ENCODE measurements at regions not wholly inside any gene's neighbourhood (a gene's known extent, or its start where the extent isn't known, plus 50 kb on each side); places are given as distances from the start of the nearest gene placed in this dataset.
"Not testable (repeated sequence)": the region's sequence is repeated elsewhere in the genome, so short reads cannot be mapped to it uniquely, and the experiment has no call there.

GRCh38 chr3:190192087-190192486, 71.4 kb upstream of the P3H2 start:
- DNase-seq = no peak

DNA sequence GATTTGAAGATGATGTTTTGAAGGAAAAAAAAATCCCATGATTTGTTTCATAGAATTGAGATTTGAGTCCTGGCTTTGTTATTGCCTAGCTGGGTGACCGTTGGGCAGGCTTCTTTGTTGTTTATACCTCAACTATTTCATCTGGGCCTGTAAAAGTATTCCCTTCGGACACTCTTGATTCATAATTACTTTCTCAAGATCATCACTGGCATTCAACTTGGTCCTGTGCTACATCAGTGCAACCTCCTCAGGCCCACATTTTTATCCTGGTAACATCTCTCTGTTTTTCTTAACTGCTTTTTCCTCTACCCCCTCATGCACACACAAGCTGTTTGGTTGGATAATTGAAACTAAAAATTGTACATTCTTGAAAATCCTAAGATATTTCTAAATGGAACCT, 67.5 kb upstream of the P3H2 start:
- DNase-seq = no peak

DNA sequence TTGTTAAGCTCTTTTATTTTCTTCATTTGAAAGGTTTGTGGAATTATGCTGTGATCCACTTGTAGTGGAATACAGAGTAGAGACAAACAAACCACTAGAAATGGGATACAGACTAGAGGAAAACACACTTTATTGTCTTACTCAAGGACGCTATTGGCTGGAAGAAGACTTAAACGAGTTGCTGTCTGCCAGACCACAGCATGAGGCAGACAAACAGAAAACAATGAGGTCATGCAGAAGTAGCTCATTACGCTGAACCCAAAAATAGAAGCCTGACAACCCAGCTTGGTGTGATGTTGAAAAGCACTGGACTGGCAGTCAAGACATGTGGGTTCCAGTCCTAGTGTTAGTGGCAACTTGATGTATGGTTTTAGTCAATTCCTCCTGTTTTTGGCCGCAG, 62.4 kb upstream of the P3H2 start:
- peak; percentile 20 for DNase-seq

DNA sequence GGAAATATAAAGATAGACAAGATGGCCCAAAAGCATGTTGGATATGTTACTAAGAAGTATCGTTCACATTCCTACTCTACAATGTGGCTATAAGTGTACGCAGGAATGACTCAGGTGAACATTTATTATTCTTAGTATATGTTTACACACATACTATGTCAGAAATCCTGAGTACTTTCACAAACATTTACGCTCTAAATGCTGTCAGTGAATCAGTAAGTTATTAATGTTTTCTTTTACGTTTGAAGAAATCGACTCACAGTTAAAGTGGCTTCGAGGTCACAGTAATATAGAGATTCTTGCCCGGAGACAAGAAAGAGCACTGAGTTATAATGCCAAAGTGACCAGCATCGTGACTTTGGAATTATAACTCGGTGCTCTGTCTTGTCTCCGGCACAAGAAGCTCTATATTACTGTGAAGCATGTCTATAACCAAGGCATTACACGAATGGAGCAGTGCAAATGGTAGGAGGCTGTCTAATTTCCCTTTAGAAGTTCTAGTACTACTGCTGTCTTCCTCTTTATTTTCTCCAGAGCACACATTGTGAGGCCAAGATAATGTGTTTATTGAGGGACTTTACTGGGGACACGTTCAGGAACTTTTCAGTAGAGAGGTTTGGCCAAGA, 61.8 kb upstream of the P3H2 start:
- no peak for DNase-seq

- no peak for DNase-seq
These were observed 59.6 kb upstream of the P3H2 start for GRCh38 chr3:190180268-190180667.

DNA sequence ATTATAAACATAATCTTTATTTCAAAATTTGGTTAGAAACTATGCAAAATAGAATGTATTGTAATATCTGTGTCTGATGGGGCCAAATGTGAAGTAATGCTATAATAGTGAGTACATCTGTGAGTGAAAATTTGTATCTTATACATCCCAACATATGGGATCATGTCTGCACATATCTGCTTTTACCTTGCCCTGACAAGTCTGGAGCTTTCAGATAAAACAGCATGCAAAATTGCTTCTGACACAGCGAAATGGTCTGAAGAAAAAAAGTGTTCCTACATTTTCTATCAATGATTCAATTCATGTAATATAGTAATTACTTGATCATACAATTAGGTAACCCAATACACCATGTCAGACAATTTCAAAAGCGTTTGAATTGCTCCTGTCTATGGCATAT, 58.1 kb upstream of the P3H2 start:
- no peak for DNase-seq

DNA sequence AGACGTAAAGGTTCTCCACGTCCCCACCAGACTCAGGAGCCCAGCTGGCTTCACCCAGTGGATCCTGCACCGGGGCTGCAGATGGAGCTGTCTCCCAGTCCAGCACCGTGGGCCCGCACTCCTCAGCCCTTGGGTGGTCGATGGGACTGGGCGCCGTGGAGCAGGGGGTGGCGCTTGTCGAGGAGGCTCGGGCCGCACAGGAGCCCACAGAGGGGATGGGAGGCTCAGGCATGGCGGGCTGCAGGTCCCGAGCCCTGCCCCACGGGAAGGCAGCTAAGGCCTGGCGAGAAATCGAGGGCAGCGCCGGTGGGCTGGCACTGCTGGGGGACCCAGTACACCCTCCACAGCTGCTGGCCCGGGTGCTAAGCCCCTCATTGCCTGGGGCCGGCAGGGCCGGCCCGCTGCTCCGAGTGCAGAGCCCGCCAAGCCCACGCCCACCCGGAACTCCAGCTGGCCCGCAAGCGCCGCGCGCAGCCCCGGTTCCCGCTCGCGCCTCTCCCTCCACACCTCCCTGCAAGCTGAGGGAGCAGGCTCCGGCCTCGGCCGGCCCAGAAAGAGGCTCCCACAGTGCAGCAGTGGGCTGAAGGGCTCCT, 56.3 kb upstream of the P3H2 start:
- DNase-seq = not testable (repeated sequence)

DNA sequence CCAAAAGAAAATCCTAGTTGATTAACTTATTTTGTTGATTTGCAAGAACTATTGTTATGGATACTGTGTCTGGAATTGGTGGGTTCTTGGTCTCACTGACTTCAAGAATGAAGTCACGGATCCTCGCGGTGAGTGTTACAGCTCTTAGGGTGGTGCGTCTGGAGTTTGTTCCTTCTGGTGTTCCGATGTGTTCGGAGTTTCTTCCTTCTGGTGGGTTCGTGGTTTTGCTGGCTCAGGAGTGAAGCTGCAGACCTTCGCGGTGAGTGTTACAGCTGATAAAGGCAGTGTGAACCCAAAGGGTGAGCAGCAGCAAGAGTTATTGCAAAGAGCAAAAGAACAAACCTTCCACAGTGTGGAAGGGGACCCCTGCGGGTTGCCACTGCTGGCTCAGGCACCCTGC, 55.4 kb upstream of the P3H2 start:
- DNase-seq = not testable (repeated sequence)

GRCh38 chr3:190175490-190175889, 54.8 kb upstream of the P3H2 start:
- no peak for DNase-seq

DNA sequence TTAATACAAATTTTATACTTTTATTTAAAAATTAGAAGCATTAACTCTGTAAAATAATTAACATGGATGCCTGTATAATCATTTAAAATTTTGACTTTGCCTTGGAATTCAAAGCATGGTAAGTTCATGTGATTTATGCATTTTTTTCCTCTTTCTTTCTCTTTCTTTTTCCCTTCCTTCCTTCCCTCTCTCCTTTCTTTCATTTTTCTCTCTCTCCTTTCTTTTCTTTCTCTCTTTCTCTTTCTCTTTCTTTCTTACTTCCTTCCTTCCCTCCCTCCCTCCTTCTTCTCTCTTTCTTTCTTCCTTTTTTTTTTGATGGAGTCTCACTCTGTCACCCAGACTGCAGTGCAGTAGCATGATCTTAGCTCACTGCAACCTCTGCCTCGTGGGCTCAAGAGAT, 53.8 kb upstream of the P3H2 start:
- DNase-seq = no peak

- DNase-seq = no peak
These were observed 52.7 kb upstream of the P3H2 start for GRCh38 chr3:190173426-190173825.

DNA sequence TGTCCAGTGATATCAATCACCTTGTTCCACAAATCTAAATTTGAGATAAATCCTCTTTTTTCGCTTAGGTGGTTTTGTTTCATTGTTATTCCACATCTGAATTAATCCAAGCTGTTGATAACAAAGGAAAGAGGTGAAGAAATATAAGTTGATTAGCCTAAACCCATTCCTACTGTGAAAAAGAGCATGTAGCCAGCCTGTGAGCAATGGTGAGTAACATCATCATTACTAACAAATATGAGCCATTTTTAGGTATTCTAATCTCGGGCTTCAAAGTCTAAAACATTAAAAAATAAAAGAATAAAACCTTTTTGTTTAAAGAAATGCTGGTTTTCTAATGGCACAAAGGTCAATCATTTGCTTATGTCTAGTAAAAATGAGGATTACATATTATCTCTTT, 52.1 kb upstream of the P3H2 start:
- no peak for DNase-seq

Data from GOT3 (cell line).